GM12878 (cell line): ENCODE measurements at regions not wholly inside any gene's neighbourhood (a gene's known extent, or its start where the extent isn't known, plus 50 kb on each side); places are given as distances from the start of the nearest gene placed in this dataset.

Experiments
- ATAC-seq: fragments of 200-7000 bp; cut with Tn5 transposase; 3 replicates; pipeline ENCODE4 v1.9.1; 2020; ENCODE audit warnings: mild to moderate bottlenecking, moderate library complexity
- BruUV-seq: library from RNA; stranded (reverse); fragments of 400-500 nt; replicated peaks from 2 replicates; lab custom pipeline; 2021; lab: Mats Ljungman, UMichigan
- CTCF ChIA-PET: fragments of 300-600 bp; sonication (Branson Sonifier 250); formaldehyde crosslinking; extraction: SDS; loops from one replicate; lab custom pipeline; 2021; ENCODE audit warnings: inconsistent platforms; lab: Yijun Ruan, JAX
- POLR2A ChIA-PET: fragments of 350-600 bp; formaldehyde crosslinking; extraction: SDS; loops from one replicate; lab custom pipeline; 2021; ENCODE audit warnings: inconsistent platforms; lab: Charles Lee
- RAD21 ChIA-PET: fragments of 300-600 bp; sonication (Branson Sonifier 250); formaldehyde crosslinking; loops from one replicate; lab custom pipeline; 2023; ENCODE audit warnings: antibody characterized with exemption; ENCODE audit not compliant: unreplicated experiment; lab: Charles Lee
- SMC1A ChIA-PET: fragments of 300-600 bp; sonication (Branson Sonifier 250); formaldehyde crosslinking; loops from one replicate; lab custom pipeline; 2023; ENCODE audit not compliant: unreplicated experiment, uncharacterized antibody; lab: Charles Lee
- DNase-seq: peaks from one replicate; pipeline ENCODE4 v3.0.0-alpha.2; 2011; ENCODE audit warnings: low read depth, low spot score
- FAIRE-seq: peaks from 3 replicates; lab custom pipeline; 2011; peaks lifted over from hg19 to GRCh38; lab: Jason Lieb, UNC
- H2AFZ ChIP-seq: 2 replicates; pipeline ENCODE4 v1.6.0; 2011; ENCODE audit warnings: low read depth, low read length, control low read depth; ENCODE audit not compliant: control insufficient read depth
- H3K27ac ChIP-seq: 2 replicates; pipeline ENCODE4 v1.5.1; 2011; ENCODE audit warnings: control low read depth; ENCODE audit not compliant: control insufficient read depth, insufficient read depth
- H3K27me3 ChIP-seq, 2 experiments: replicated peaks in 1 of 2; 2 replicates each; pipeline versions ENCODE4 v1.6.0 to v1.6.1; 2011; ENCODE audit warnings: low read length in 1 of 2; ENCODE audit not compliant: control insufficient read depth in 2 of 2, insufficient read depth in 2 of 2
- H3K36me3 ChIP-seq, 2 experiments: 2 replicates each; pipeline ENCODE4 v1.5.1; 2011; ENCODE audit warnings: low read length in 1 of 2; ENCODE audit not compliant: control insufficient read depth in 2 of 2, insufficient read depth in 2 of 2
- H3K4me1 ChIP-seq: 2 replicates; pipeline ENCODE4 v1.6.1; 2011; ENCODE audit warnings: mild to moderate bottlenecking, low read length, moderate library complexity, mixed read lengths; ENCODE audit not compliant: control insufficient read depth, insufficient read depth
- H3K4me2 ChIP-seq: 2 replicates; pipeline ENCODE4 v1.6.0; 2011; ENCODE audit warnings: control low read depth; ENCODE audit not compliant: control insufficient read depth, insufficient read depth
- H3K4me3 ChIP-seq: fragments of 200-600 bp; sonication (generic); 2 replicates; pipeline ENCODE4 v1.5.1; 2016
- H3K79me2 ChIP-seq: 2 replicates; pipeline ENCODE4 v1.6.0; 2011; ENCODE audit warnings: low read length; ENCODE audit not compliant: control insufficient read depth, insufficient read depth
- H3K9ac ChIP-seq: 2 replicates; pipeline ENCODE4 v1.8.0; 2011; ENCODE audit warnings: low read length, control low read depth, mixed read lengths; ENCODE audit not compliant: control insufficient read depth, insufficient read depth
- H3K9me3 ChIP-seq: replicated peaks from 3 replicates; pipeline ENCODE4 v1.5.1; 2011; ENCODE audit warnings: mild to moderate bottlenecking, low read length; ENCODE audit not compliant: control insufficient read depth, insufficient read depth
- H4K20me1 ChIP-seq: 2 replicates; pipeline ENCODE4 v1.6.0; 2011; ENCODE audit not compliant: control insufficient read depth, insufficient read depth
- BHLHE40 ChIP-seq, 2 experiments: fragments of 450-650 bp in 1 of 2; IDR thresholded peaks; 2 replicates each; pipeline ENCODE4 v1.6.1; 2011 to 2017; ENCODE audit warnings: low read depth in 2 of 2, borderline replicate concordance in 1 of 2, improper control_type of control experiment in 1 of 2, low read length in 1 of 2, mild to moderate bottlenecking in 1 of 2
- CREM ChIP-seq: IDR thresholded peaks from 2 replicates; pipeline ENCODE4 v1.6.1; 2014; ENCODE audit warnings: antibody characterized with exemption, low read depth
- DPF2 ChIP-seq: fragments of 450-650 bp; IDR thresholded peaks from 2 replicates; pipeline ENCODE4 v1.6.1; 2017; ENCODE audit warnings: mild to moderate bottlenecking
- HCFC1 ChIP-seq: fragments of 150-350 bp; IDR thresholded peaks from 2 replicates; pipeline ENCODE4 v1.6.1; 2014; ENCODE audit warnings: low read length
- HDGF ChIP-seq: fragments of 450-650 bp; IDR thresholded peaks from 2 replicates; pipeline ENCODE4 v1.6.1; 2016; ENCODE audit warnings: antibody characterized with exemption
- IRF4 ChIP-seq: IDR thresholded peaks from 2 replicates; pipeline ENCODE4 v1.6.1; 2011; ENCODE audit warnings: low read depth, low read length
- JUNB ChIP-seq: IDR thresholded peaks from 2 replicates; pipeline ENCODE4 v1.6.1; 2016; ENCODE audit warnings: antibody characterized with exemption, mild to moderate bottlenecking
- KDM1A ChIP-seq: fragments of 200-600 bp; sonication (generic); IDR thresholded peaks from 2 replicates; pipeline ENCODE4 v1.6.1; 2016; ENCODE audit warnings: borderline replicate concordance
- NFYA ChIP-seq: IDR thresholded peaks from 2 replicates; pipeline ENCODE4 v1.6.1; 2011; ENCODE audit warnings: low read depth, mild to moderate bottlenecking, low read length, improper control_type of control experiment, borderline replicate concordance
- NFYB ChIP-seq: IDR thresholded peaks from 2 replicates; pipeline ENCODE4 v1.6.1; 2011; ENCODE audit warnings: low read depth, mild to moderate bottlenecking, low read length, improper control_type of control experiment, moderate library complexity; ENCODE audit not compliant: insufficient read depth
- NR2C2 ChIP-seq: IDR thresholded peaks from 2 replicates; pipeline ENCODE4 v1.6.1; 2011; ENCODE audit warnings: borderline replicate concordance, low read depth; ENCODE audit not compliant: control insufficient read depth, insufficient read length
- PAX5 ChIP-seq: IDR thresholded peaks from 2 replicates; pipeline ENCODE4 v1.6.1; 2011; ENCODE audit warnings: low read depth, low read length, borderline replicate concordance
- POU2F2 ChIP-seq: IDR thresholded peaks from 3 replicates; pipeline ENCODE4 v1.6.1; 2011; ENCODE audit warnings: low read depth, mild to moderate bottlenecking, low read length, borderline replicate concordance
- RFX5 ChIP-seq: IDR thresholded peaks from 2 replicates; pipeline ENCODE4 v1.6.1; 2011; ENCODE audit warnings: low read depth, low read length, improper control_type of control experiment
- RUNX3 ChIP-seq: IDR thresholded peaks from 2 replicates; pipeline ENCODE4 v1.6.1; 2012; ENCODE audit warnings: low read length, inconsistent platforms
- SREBF1 ChIP-seq: IDR thresholded peaks from 2 replicates; pipeline ENCODE4 v1.6.1; 2012; ENCODE audit warnings: mild to moderate bottlenecking, low read length
- SRF ChIP-seq, 2 experiments: IDR thresholded peaks; 2 replicates each; pipeline ENCODE4 v1.6.1; 2011; ENCODE audit warnings: low read depth in 2 of 2, low read length in 2 of 2, mild to moderate bottlenecking in 1 of 2, moderate library complexity in 1 of 2
- TARDBP ChIP-seq: IDR thresholded peaks from 2 replicates; pipeline ENCODE4 v1.6.1; 2016; ENCODE audit warnings: borderline replicate concordance
- ZBED1 ChIP-seq: IDR thresholded peaks from 2 replicates; pipeline ENCODE4 v1.6.1; 2016; ENCODE audit warnings: borderline replicate concordance
- ZNF274 ChIP-seq: IDR thresholded peaks from one replicate; pipeline ENCODE4 v1.8.0; 2011; ENCODE audit not compliant: insufficient read length, insufficient read depth
- WGBS: methylation state at CpG from one replicate; pipeline ENCODE4 v1.1.6; 2016; ENCODE audit warnings: low lambda C conversion rate; ENCODE audit not compliant: insufficient replicate concordance, insufficient coverage; ENCODE audit errors: missing lambda C conversion rate; 5-methylcytosine and 5-hydroxymethylcytosine counted together
- in situ Hi-C: fragments of 300-500 bp; cut with MboI; formaldehyde crosslinking; loops from 9 replicates; pipeline ENCODE4 v1.14.3; 2018; ENCODE audit warnings: mixed read lengths
- intact Hi-C: fragments of 100-400 bp; cut with micrococcal nuclease; formaldehyde crosslinking; loops from one replicate; pipeline ENCODE4 v1.14.2; 2022; ENCODE audit not compliant: unreplicated experiment
- TF ChIP-seq, protein P1 (sequence below): IDR thresholded peaks from 2 replicates; pipeline ENCODE4 v1.6.1; 2011; ENCODE audit warnings: borderline replicate concordance, low read depth, mild to moderate bottlenecking, moderate library complexity, low read length; ENCODE audit not compliant: insufficient read depth, poor library complexity, severe bottlenecking

DNA sequence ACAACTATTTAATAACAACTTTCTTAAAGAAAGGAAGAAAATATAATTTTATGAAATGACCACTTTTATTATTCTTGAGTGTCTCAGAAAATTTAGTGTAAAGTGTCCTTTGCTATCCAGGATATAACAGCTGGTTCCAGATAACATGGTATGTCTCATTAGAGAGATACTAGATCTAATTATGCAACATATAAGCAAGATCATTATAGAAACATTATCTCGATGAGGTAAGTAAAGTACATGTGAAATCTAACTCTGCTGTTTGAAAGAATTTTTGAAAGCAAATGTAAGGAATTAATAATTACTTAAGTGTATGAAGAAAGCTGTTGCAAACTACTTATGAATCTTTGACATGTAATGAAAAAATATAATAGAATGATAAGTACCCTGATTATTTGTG lies 887.4 kb upstream of the CXADR start:
- in situ Hi-C loops (no loop called here), intact Hi-C loops (no loop called here)
- H3K27ac ChIP-seq: no peak overlapping the region
- ChIA-PET SMC1A (no interaction called here), POLR2A (no interaction called here), RAD21 (no interaction called here), CTCF (no interaction called here)
- FAIRE-seq (no peak), DNase-seq (no peak), ATAC-seq (no peak)
- BruUV-seq: no TSS peak
- H3K9ac ChIP-seq: no peak overlapping the region
- no peaks in the 10 kb centered on the region for H3K79me2 ChIP-seq
- H3K4me1 ChIP-seq: no peaks in the 10 kb centered on the region
- no peak overlapping the region for H3K4me3 ChIP-seq
- no peak overlapping the region for H2AFZ ChIP-seq
- TF ChIP-seq ZBED1 (no peak), ZNF274 (no peak), HDGF (no peak), POU2F2 (no peak), JUNB (no peak)
- TF ChIP-seq, protein P1, sequence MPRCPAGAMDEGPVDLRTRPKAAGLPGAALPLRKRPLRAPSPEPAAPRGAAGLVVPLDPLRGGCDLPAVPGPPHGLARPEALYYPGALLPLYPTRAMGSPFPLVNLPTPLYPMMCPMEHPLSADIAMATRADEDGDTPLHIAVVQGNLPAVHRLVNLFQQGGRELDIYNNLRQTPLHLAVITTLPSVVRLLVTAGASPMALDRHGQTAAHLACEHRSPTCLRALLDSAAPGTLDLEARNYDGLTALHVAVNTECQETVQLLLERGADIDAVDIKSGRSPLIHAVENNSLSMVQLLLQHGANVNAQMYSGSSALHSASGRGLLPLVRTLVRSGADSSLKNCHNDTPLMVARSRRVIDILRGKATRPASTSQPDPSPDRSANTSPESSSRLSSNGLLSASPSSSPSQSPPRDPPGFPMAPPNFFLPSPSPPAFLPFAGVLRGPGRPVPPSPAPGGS: no peak
- H4K20me1 ChIP-seq: no peaks in the 10 kb centered on the region
- H3K9me3 ChIP-seq: no peaks in the 10 kb centered on the region
- WGBS: 0% methylated on average over 1 of the region's 1 CpG
- no peak overlapping the region for H3K4me2 ChIP-seq
- no peaks in the 10 kb centered on the region for H3K36me3 ChIP-seq
- H3K27me3 ChIP-seq: no peaks in the 10 kb centered on the region

DNA sequence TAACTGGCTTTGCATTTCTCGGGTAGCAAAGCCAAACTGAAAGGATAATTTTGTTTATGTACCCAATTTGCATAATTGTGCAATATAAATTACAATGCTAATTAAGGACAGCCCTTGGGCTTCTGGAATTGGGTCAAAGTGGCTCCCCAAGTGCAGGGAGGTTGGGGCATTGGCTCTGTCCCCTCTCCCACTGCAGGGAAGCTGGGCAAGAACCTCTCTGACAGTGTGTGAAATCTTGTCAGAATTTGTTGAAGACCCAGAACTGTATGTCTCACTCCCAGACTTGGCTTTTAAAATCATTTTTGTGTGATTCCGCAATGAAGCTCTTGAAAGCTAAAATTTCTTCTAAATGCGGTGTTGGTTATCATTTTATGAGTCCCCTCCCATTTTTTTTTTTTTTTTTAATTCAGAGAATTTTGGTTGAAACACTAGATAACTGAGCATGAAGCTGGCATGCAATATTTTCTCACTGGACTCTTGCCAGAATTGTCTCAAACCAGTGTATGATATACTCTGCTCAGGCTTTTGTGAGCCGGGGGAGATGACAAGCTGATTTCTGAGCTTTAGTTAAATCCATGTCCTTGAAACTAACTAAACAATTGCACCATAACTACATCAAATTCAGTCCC lies 878.9 kb upstream of the CXADR start:
- ChIA-PET SMC1A (interaction anchor here (0.7 kb wide), 1 partner anchor 825 kb away, joined by 3 read pairs; no protein-coding TSS in a partner anchor), CTCF (no interaction called here), POLR2A (no interaction called here), RAD21 (no interaction called here)
- Histone ChIP-seq H3K4me2 (no peak overlapping the region), H3K27ac (no peak overlapping the region), H3K4me1 (no peaks in the 10 kb centered on the region), H3K4me3 (no peak overlapping the region), H3K36me3 (no peaks in the 10 kb centered on the region), H4K20me1 (no peaks in the 10 kb centered on the region), H3K9ac (no peak overlapping the region), H3K27me3 (no peaks in the 10 kb centered on the region), H3K9me3 (no peaks in the 10 kb centered on the region; the same call in 2 of the 3 replicates), H2AFZ (no peak overlapping the region), H3K79me2 (no peaks in the 10 kb centered on the region)
- no TSS peak for BruUV-seq
- in situ Hi-C loops (no loop called here), intact Hi-C loops (no loop called here)
- ATAC-seq (no peak), DNase-seq (no peak), FAIRE-seq (no peak)
- 20% methylated on average over 4 of the region's 4 CpGs for WGBS
- TF ChIP-seq SRF (IDR thresholded peaks at IDR 0.05; ENCODE audit: low read depth in 2 of 2, low read length in 2 of 2) (no peak), KDM1A (no peak), PAX5 (no peak), HCFC1 (no peak), SREBF1 (no peak), RFX5 (no peak), NR2C2 (no peak), CREM (no peak), NFYA (no peak), IRF4 (no peak), RUNX3 (no peak), NFYB (no peak), DPF2 (no peak), BHLHE40 (IDR thresholded peaks at IDR 0.05; ENCODE audit: borderline replicate concordance in 1 of 2, low read depth in 2 of 2, low read length in 1 of 2) (no peak), TARDBP (no peak)
